Skeletal muscle satellite cell (primary cell): ENCODE measurements at regions not wholly inside any gene's neighbourhood (a gene's known extent, or its start where the extent isn't known, plus 50 kb on each side); places are given as distances from the start of the nearest gene placed in this dataset.

Source experiments
- H3K27me3 ChIP-seq: 2 replicates; pipeline ENCODE4 v1.7.0; 2013; ENCODE audit warnings: low read length; ENCODE audit not compliant: control insufficient read depth, insufficient read depth
- H3K36me3 ChIP-seq: 2 replicates; pipeline ENCODE4 v1.7.0; 2013; ENCODE audit warnings: mild to moderate bottlenecking, control low read depth, low read length; ENCODE audit not compliant: insufficient read depth
- H3K4me1 ChIP-seq: 2 replicates; pipeline ENCODE4 v1.7.0; 2013; ENCODE audit warnings: low read length; ENCODE audit not compliant: control insufficient read depth, insufficient read depth
- H3K4me2 ChIP-seq: 2 replicates; pipeline ENCODE4 v1.7.0; 2013; ENCODE audit warnings: mild to moderate bottlenecking, low read length
- H3K4me3 ChIP-seq: 2 replicates; pipeline ENCODE4 v1.7.0; 2013; ENCODE audit warnings: low read length
- H3K9ac ChIP-seq: 2 replicates; pipeline ENCODE4 v1.7.0; 2013; ENCODE audit warnings: mild to moderate bottlenecking, low read depth, low read length, moderate library complexity
- H3K9me3 ChIP-seq: replicated peaks from 2 replicates; pipeline ENCODE4 v1.7.0; 2013; ENCODE audit warnings: mild to moderate bottlenecking, control low read depth, low read length

DNA sequence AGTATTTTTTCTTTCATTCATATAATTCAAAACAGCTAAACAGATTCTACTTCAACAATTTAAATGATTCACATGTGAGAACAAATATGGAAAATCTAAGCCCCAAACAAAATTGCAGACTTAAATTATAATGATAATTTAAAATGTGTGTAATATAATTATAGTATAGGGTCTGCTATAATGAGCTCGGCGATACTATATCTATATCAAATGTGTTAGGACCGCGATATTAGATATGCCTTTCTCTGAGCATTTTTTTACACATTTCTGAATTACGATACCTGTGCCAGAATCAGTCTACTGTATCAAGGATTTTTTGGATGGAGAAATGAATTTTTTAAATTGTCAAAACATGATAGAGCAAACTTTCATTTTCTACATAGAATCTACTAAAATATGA, 808.8 kb upstream of the POU3F3 start:
- H3K9ac ChIP-seq: no peak overlapping the region
- H3K4me3 ChIP-seq: no peak overlapping the region
- no peaks in the 10 kb centered on the region for H3K27me3 ChIP-seq
- no peak overlapping the region for H3K4me2 ChIP-seq
- H3K4me1 ChIP-seq: no peaks in the 10 kb centered on the region
- no peaks in the 10 kb centered on the region for H3K36me3 ChIP-seq
- no peaks in the 10 kb centered on the region for H3K9me3 ChIP-seq

DNA sequence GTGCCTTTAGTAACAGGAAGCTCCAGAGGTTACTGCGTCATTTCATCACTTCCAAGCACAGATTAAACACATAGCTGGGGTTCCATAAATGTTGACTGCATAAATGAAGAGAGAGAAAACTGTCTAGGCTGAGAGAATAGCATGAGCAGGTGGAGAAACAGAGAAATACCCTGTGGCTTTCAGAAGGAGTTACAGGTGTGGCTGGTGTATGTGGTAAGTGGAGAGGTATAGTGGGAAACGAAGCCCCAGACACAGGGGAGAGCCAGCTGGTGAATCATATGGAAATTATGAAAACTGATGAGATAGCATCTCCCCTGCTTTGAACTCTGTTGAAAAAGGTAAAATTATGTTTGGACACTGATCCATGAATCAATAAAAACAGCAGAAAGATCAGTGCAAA, 807.4 kb upstream of the POU3F3 start:
- Histone ChIP-seq H3K9ac (no peak overlapping the region), H3K27me3 (no peaks in the 10 kb centered on the region), H3K9me3 (no peaks in the 10 kb centered on the region), H3K4me2 (no peak overlapping the region), H3K4me3 (no peak overlapping the region), H3K36me3 (no peaks in the 10 kb centered on the region), H3K4me1 (no peaks in the 10 kb centered on the region)

- Histone ChIP-seq H3K4me2 (no peak overlapping the region), H3K4me3 (no peak overlapping the region), H3K36me3 (no peaks in the 10 kb centered on the region), H3K9ac (no peak overlapping the region), H3K27me3 (no peaks in the 10 kb centered on the region), H3K9me3 (no peaks in the 10 kb centered on the region), H3K4me1 (no peaks in the 10 kb centered on the region)
Observed at GRCh38 chr2:104047516-104047915, 806.4 kb upstream of the POU3F3 start.

GRCh38 chr2:104049438-104049837, 804.5 kb upstream of the POU3F3 start:
- Histone ChIP-seq H3K4me1 (no peaks in the 10 kb centered on the region), H3K4me3 (no peak overlapping the region), H3K27me3 (no peaks in the 10 kb centered on the region), H3K36me3 (no peaks in the 10 kb centered on the region), H3K4me2 (no peak overlapping the region), H3K9me3 (no peaks in the 10 kb centered on the region), H3K9ac (no peak overlapping the region)

- Histone ChIP-seq H3K9me3 (no peaks in the 10 kb centered on the region), H3K9ac (no peak overlapping the region), H3K36me3 (no peaks in the 10 kb centered on the region), H3K4me1 (no peaks in the 10 kb centered on the region), H3K27me3 (no peaks in the 10 kb centered on the region), H3K4me3 (no peak overlapping the region), H3K4me2 (no peak overlapping the region)
Observed at GRCh38 chr2:104049981-104050380, 803.9 kb upstream of the POU3F3 start.

DNA sequence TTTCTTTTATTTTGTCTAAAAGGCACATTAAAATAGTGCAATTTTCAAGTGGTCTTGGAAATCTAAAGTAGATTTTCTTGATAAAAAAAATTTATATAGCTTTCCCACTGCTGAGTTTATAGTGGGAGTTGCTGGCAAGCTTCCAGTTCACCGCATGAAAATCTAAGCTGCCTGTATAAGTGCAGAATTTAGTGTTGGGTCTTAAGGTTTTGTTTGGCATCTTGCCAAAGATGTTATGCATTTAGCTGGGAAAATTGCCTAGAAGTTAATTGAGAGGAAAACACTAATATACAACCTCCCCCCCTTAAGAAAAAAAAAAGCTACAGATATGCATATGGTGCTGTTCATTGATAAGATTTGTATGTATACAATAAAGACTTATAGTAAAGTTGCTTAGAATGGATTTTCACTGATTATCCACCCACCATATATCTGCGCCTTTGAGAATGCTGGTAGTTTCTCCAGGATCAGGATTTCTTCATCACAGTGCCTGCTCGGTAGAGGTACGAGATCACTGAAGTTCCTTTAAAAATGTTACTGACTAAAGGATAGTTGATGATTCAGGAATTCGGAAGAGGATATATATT, 803.2 kb upstream of the POU3F3 start:
- no peaks in the 10 kb centered on the region for H3K36me3 ChIP-seq
- H3K27me3 ChIP-seq: no peaks in the 10 kb centered on the region
- no peak overlapping the region for H3K9ac ChIP-seq
- no peak overlapping the region for H3K4me2 ChIP-seq
- no peak overlapping the region for H3K4me3 ChIP-seq
- H3K4me1 ChIP-seq: no peaks in the 10 kb centered on the region
- no peaks in the 10 kb centered on the region for H3K9me3 ChIP-seq

GRCh38 chr2:104051766-104052165, 802.1 kb upstream of the POU3F3 start:
- Histone ChIP-seq H3K36me3 (no peaks in the 10 kb centered on the region), H3K4me3 (no peak overlapping the region), H3K27me3 (no peaks in the 10 kb centered on the region), H3K9ac (no peak overlapping the region), H3K4me1 (no peaks in the 10 kb centered on the region), H3K9me3 (no peaks in the 10 kb centered on the region), H3K4me2 (no peak overlapping the region)

DNA sequence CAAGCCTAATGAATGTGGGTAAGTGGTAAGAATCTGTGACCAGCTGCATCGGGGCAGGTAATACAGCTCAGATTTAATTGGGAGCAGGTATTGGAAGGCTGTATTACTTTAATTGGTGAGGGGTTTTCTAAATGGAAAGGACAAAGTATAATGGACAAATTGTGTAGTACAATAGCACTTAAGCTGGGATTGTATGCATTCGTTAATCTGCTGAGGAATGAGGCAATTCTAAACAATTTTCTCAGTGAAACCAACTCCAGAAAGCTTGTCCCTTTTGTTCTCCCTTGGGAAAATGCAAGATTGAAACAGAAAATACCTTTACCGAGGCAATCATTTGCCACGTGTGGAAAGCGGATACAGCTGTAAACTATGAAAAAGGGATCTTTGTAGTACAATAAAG, 801.6 kb upstream of the POU3F3 start:
- Histone ChIP-seq H3K4me2 (no peak overlapping the region), H3K4me1 (no peaks in the 10 kb centered on the region), H3K4me3 (no peak overlapping the region), H3K36me3 (no peaks in the 10 kb centered on the region), H3K27me3 (no peaks in the 10 kb centered on the region), H3K9ac (no peak overlapping the region), H3K9me3 (no peaks in the 10 kb centered on the region)

DNA sequence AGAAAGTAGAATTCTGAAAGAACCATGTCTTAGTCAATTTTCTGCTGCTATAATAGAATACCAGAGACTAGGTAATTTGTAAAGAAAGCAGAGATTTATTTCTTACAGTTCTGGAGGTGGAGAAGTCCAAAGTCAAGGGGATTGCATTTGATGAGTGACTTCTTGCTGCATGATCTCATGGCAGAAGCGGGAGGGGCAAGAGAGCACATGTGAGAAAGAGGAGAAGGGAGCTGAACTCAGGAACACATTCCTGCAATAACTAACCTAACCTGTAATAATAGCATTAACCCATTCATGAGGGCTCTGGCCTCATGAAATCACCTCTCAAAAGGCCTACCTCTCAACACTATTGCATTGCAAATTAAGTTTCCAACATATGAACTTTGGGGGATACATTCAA, 797.5 kb upstream of the POU3F3 start:
- Histone ChIP-seq H3K36me3 (no peaks in the 10 kb centered on the region), H3K4me2 (no peak overlapping the region), H3K27me3 (no peaks in the 10 kb centered on the region), H3K4me3 (no peak overlapping the region), H3K4me1 (no peaks in the 10 kb centered on the region), H3K9me3 (no peaks in the 10 kb centered on the region), H3K9ac (no peak overlapping the region)

DNA sequence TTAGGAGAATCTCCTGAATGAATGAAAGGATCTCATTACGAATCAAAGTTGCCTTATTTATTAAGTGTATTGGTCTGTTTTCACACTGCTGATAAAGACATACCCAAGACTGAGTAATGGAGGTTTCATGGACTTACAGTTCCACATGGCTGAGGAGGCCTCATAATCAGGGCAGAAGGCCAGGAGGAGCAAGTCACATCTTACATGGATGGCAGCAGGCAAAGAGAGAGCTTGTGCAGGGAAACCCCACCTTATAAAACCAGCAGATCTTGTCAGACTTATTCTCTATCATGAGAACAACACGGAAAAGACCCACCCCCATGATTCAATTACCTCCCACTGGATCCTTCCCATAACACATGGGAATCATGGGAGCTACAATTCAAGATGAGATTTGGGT, 785.2 kb upstream of the POU3F3 start:
- no peaks in the 10 kb centered on the region for H3K9me3 ChIP-seq
- no peaks in the 10 kb centered on the region for H3K27me3 ChIP-seq
- H3K36me3 ChIP-seq: no peaks in the 10 kb centered on the region
- H3K9ac ChIP-seq: no peak overlapping the region
- H3K4me3 ChIP-seq: no peak overlapping the region
- H3K4me2 ChIP-seq: no peak overlapping the region
- no peaks in the 10 kb centered on the region for H3K4me1 ChIP-seq

DNA sequence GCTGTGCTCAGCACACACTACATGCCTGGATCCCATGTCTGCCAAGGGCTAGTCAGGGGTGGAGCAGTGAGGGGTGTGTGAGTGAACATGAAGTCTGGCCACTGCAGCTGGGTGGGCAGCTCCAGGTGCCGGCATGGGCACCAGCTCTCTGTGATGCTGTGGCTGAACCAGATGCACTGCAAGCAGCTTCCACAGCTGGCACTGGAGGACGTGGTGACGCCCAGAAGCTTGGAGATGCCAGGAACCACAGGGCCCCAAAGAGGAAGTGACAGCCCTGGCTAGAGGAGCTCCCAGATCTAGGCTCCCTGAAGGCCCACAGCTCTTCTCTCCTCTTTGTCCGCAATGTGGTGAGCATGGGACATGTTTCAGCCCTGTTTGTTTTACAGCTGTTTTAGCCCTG, 776.3 kb upstream of the POU3F3 start:
- H3K9me3 ChIP-seq: peaks cover 2% of the 10 kb centered on the region
- no peaks in the 10 kb centered on the region for H3K36me3 ChIP-seq
- no peaks in the 10 kb centered on the region for H3K27me3 ChIP-seq
- no peak overlapping the region for H3K4me2 ChIP-seq
- H3K9ac ChIP-seq: no peak overlapping the region
- H3K4me1 ChIP-seq: no peaks in the 10 kb centered on the region
- H3K4me3 ChIP-seq: no peak overlapping the region

DNA sequence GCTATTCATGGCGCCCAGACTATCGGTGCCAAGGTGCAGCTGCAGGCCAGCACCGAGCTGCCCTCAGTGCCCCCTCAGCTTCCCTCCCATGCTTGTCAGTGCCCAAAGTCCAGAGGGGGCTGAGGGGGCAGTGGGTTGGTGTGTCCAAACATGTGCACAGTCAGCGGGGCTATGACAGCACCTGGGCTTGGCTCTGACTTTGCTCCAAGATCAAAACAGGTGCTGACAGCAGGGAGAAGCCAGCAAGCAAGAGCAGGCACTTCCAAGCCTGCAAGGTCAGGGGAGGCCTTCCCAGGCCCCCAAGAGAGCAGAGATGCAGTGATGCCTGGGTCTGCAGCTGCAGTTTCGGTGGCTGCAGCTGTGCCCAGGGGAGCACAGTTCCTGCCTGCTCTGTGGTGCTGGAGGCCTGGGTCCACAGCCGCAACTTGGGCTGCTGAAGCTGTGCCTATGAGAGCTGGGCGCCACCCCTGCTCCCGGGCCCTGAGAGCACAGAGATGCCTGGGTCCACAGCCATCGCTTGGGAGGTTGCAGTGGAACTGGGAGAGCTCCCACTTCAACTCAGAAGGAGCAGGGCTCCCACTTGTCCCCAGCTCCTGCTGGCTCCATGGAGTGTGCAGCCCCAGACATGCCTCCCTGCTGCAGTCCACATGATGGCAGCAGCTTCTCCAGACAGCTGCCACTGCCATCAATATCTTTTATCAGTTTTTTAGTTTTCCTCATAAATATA, 775.3 kb upstream of the POU3F3 start:
- Histone ChIP-seq H3K27me3 (no peaks in the 10 kb centered on the region), H3K4me2 (no peak overlapping the region), H3K4me1 (no peaks in the 10 kb centered on the region), H3K4me3 (no peak overlapping the region), H3K36me3 (no peaks in the 10 kb centered on the region), H3K9ac (no peak overlapping the region), H3K9me3 (peaks cover 2% of the 10 kb centered on the region)
